ENCODE measurements at regions not wholly inside any gene's neighbourhood (a gene's known extent, or its start where the extent isn't known, plus 50 kb on each side); places are given as distances from the start of the nearest gene placed in this dataset.

GRCh38 chr15:38684440-38685010 is 119.9 kb upstream of the RASGRP1 start:
- TF ChIP-seq CTCF (IDR thresholded peaks at IDR 0.05) (no peak), POLR2A (IDR thresholded peaks at IDR 0.05) (no peak)
